Astrocyte (in vitro differentiated cells and primary cell): ENCODE measurements at regions not wholly inside any gene's neighbourhood (a gene's known extent, or its start where the extent isn't known, plus 50 kb on each side); places are given as distances from the start of the nearest gene placed in this dataset.

Experiments used
- DNase-seq: peaks from one replicate; pipeline ENCODE4 v3.0.0-alpha.2; 2010; ENCODE audit warnings: low read depth
- FAIRE-seq: peaks from 2 replicates; lab custom pipeline; 2011; peaks lifted over from hg19 to GRCh38; lab: Jason Lieb, UNC
- H2AFZ ChIP-seq: 2 replicates; pipeline ENCODE4 v1.6.0; 2012; ENCODE audit warnings: low read depth, low read length, inconsistent platforms
- H3K27ac ChIP-seq: 2 replicates; pipeline ENCODE4 v1.5.1; 2011; ENCODE audit warnings: low read depth, low read length, inconsistent platforms
- H3K27me3 ChIP-seq: 2 replicates; pipeline ENCODE4 v1.6.0; 2011; ENCODE audit warnings: low read length, inconsistent platforms; ENCODE audit not compliant: insufficient read depth
- H3K36me3 ChIP-seq: 2 replicates; pipeline ENCODE4 v1.5.1; 2011; ENCODE audit warnings: low read length, inconsistent platforms; ENCODE audit not compliant: insufficient read depth
- H3K4me1 ChIP-seq: 2 replicates; pipeline ENCODE4 v1.5.1; 2011; ENCODE audit warnings: low read length, inconsistent platforms; ENCODE audit not compliant: insufficient read depth
- H3K4me2 ChIP-seq: 2 replicates; pipeline ENCODE4 v1.6.0; 2012; ENCODE audit warnings: low read length, inconsistent platforms
- H3K4me3 ChIP-seq: 2 replicates; pipeline ENCODE4 v1.5.1; 2011; ENCODE audit warnings: low read depth, mild to moderate bottlenecking, low read length, inconsistent platforms; ENCODE audit not compliant: insufficient read depth
- H3K79me2 ChIP-seq: 2 replicates; pipeline ENCODE4 v1.6.0; 2012; ENCODE audit warnings: mild to moderate bottlenecking, low read length, inconsistent platforms; ENCODE audit not compliant: insufficient read depth
- H3K9ac ChIP-seq: 2 replicates; pipeline ENCODE4 v1.6.0; 2012; ENCODE audit warnings: mild to moderate bottlenecking, low read length, inconsistent platforms
- H3K9me3 ChIP-seq: 2 replicates; pipeline ENCODE4 v1.5.1; 2012; ENCODE audit warnings: low read depth, mild to moderate bottlenecking, low read length, inconsistent platforms; ENCODE audit not compliant: insufficient read depth
- H4K20me1 ChIP-seq: 2 replicates; pipeline ENCODE4 v1.6.0; 2012; ENCODE audit warnings: low read length, inconsistent platforms; ENCODE audit not compliant: insufficient read depth
- H3K27ac Mint-ChIP-seq: one replicate; pipeline ENCODE4 v1.8.0; 2021; ENCODE audit warnings: mild to moderate bottlenecking, mixed read lengths; ENCODE audit not compliant: unreplicated experiment
- H3K27me3 Mint-ChIP-seq: one replicate; pipeline ENCODE4 v1.8.0; 2021; ENCODE audit warnings: low read depth, mixed read lengths; ENCODE audit not compliant: unreplicated experiment
- H3K36me3 Mint-ChIP-seq: one replicate; pipeline ENCODE4 v1.8.0; 2021; ENCODE audit warnings: low read depth, mixed read lengths; ENCODE audit not compliant: unreplicated experiment
- H3K4me1 Mint-ChIP-seq: one replicate; pipeline ENCODE4 v1.8.0; 2021; ENCODE audit warnings: low read depth, mixed read lengths; ENCODE audit not compliant: unreplicated experiment
- H3K4me3 Mint-ChIP-seq: one replicate; pipeline ENCODE4 v1.8.0; 2021; ENCODE audit warnings: mild to moderate bottlenecking, moderate library complexity, mixed read lengths; ENCODE audit not compliant: unreplicated experiment
- H3K9me3 Mint-ChIP-seq: one replicate; pipeline ENCODE4 v1.8.0; 2021; ENCODE audit warnings: mild to moderate bottlenecking, mixed read lengths; ENCODE audit not compliant: unreplicated experiment
- EZH2 ChIP-seq: IDR thresholded peaks from 2 replicates; pipeline ENCODE4 v1.6.1; 2012; ENCODE audit warnings: mild to moderate bottlenecking, low read length, inconsistent platforms; ENCODE audit not compliant: insufficient read depth
- TF ChIP-seq, protein P1 (sequence below): IDR thresholded peaks from 2 replicates; pipeline ENCODE4 v1.5.1; 2011; ENCODE audit warnings: low read depth, mild to moderate bottlenecking, inconsistent platforms, low read length, moderate library complexity; ENCODE audit not compliant: insufficient read depth

- DNase-seq (no peak), FAIRE-seq (no peak)
- Histone ChIP-seq H3K79me2 (no peaks in the 10 kb centered on the region), H3K9me3 (no peaks in the 10 kb centered on the region), H3K4me1 (peaks cover 7% of the 10 kb centered on the region), H3K36me3 (no peaks in the 10 kb centered on the region), H4K20me1 (no peaks in the 10 kb centered on the region), H2AFZ (no peak overlapping the region), H3K9ac (no peak overlapping the region), H3K27ac (no peak overlapping the region), H3K4me3 (no peak overlapping the region), H3K4me2 (no peak overlapping the region), H3K27me3 (no peaks in the 10 kb centered on the region)
- Mint-ChIP-seq H3K4me3 (no peak overlapping the region), H3K27me3 (peaks cover 3% of the 10 kb centered on the region), H3K27ac (no peak overlapping the region), H3K9me3 (peaks cover 8% of the 10 kb centered on the region), H3K36me3 (no peaks in the 10 kb centered on the region), H3K4me1 (peaks cover 4% of the 10 kb centered on the region)
- TF ChIP-seq EZH2, result no peak
- TF ChIP-seq, protein P1, sequence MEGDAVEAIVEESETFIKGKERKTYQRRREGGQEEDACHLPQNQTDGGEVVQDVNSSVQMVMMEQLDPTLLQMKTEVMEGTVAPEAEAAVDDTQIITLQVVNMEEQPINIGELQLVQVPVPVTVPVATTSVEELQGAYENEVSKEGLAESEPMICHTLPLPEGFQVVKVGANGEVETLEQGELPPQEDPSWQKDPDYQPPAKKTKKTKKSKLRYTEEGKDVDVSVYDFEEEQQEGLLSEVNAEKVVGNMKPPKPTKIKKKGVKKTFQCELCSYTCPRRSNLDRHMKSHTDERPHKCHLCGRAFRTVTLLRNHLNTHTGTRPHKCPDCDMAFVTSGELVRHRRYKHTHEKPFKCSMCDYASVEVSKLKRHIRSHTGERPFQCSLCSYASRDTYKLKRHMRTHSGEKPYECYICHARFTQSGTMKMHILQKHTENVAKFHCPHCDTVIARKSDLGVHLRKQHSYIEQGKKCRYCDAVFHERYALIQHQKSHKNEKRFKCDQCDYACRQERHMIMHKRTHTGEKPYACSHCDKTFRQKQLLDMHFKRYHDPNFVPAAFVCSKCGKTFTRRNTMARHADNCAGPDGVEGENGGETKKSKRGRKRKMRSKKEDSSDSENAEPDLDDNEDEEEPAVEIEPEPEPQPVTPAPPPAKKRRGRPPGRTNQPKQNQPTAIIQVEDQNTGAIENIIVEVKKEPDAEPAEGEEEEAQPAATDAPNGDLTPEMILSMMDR, result no peak
These were observed 385.7 kb upstream of the NRP1 start for GRCh38 chr10:33720161-33720560.

DNA sequence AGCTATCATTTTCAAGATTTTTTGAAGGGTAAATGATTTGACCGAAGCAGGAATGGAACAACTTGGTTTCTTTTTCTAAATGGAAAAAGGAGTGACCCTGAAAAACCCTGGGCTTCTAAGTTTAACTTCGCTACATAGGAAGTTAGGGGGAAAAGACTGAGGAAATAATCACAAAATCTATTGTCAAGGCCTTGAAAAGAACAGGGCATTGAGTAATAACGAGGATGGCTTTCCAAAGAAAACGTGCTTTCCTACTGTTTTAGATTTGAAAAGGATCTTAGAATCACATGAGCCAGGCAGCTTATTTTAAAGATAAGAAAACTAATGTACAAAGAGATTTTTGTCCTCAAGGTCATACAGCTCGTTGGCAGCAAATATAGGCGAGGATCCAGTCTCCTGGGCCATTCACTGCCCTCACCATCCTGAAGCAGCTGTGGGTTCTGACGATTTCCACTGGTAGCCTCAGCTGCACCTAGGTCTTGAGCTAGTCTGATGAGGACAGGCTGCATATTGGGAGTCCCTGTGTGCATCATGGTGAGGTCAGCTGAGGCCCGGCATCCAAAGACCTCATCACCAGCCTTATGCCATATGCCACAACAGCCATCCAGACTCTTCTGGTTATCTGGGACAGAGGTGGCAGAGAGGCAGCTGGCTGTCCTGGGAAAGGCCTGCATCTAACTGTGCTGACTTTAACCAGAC is 384.7 kb upstream of the NRP1 start:
- H3K36me3 Mint-ChIP-seq, result no peaks in the 10 kb centered on the region
- no peak overlapping the region for H3K27ac Mint-ChIP-seq
- H3K27ac ChIP-seq, result no peak overlapping the region
- no peak overlapping the region for H3K9ac ChIP-seq
- H3K36me3 ChIP-seq, result no peaks in the 10 kb centered on the region
- DNase-seq (no peak), FAIRE-seq (no peak)
- H3K4me1 ChIP-seq, result peaks cover 7% of the 10 kb centered on the region
- no peaks in the 10 kb centered on the region for H3K79me2 ChIP-seq
- H3K4me1 Mint-ChIP-seq, result peaks cover 4% of the 10 kb centered on the region
- H3K4me3 ChIP-seq, result no peak overlapping the region
- peaks cover 3% of the 10 kb centered on the region for H3K27me3 Mint-ChIP-seq
- no peaks in the 10 kb centered on the region for H4K20me1 ChIP-seq
- H2AFZ ChIP-seq, result no peak overlapping the region
- H3K9me3 Mint-ChIP-seq, result peaks cover 8% of the 10 kb centered on the region
- H3K27me3 ChIP-seq, result no peaks in the 10 kb centered on the region
- no peak overlapping the region for H3K4me2 ChIP-seq
- H3K9me3 ChIP-seq, result no peaks in the 10 kb centered on the region
- no peak for TF ChIP-seq EZH2
- H3K4me3 Mint-ChIP-seq, result no peak overlapping the region

GRCh38 chr10:33716501-33717267 is 382.2 kb upstream of the NRP1 start:
- H3K4me1 ChIP-seq, result peaks cover under 1% of the 10 kb centered on the region
- H2AFZ ChIP-seq, result no peak overlapping the region
- Mint-ChIP-seq H3K4me1 (no peaks in the 10 kb centered on the region), H3K4me3 (no peak overlapping the region), H3K27ac (no peak overlapping the region), H3K9me3 (peaks cover 2% of the 10 kb centered on the region), H3K36me3 (no peaks in the 10 kb centered on the region), H3K27me3 (peaks cover 3% of the 10 kb centered on the region)
- TF ChIP-seq, protein P1, result no peak
- TF ChIP-seq EZH2, result no peak
- H4K20me1 ChIP-seq, result no peaks in the 10 kb centered on the region
- no peak overlapping the region for H3K4me3 ChIP-seq
- H3K9me3 ChIP-seq, result no peaks in the 10 kb centered on the region
- H3K4me2 ChIP-seq, result no peak overlapping the region
- no peak overlapping the region for H3K27ac ChIP-seq
- no peak overlapping the region for H3K9ac ChIP-seq
- FAIRE-seq (no peak), DNase-seq (no peak)
- H3K79me2 ChIP-seq, result no peaks in the 10 kb centered on the region
- H3K27me3 ChIP-seq, result no peaks in the 10 kb centered on the region
- H3K36me3 ChIP-seq, result no peaks in the 10 kb centered on the region
